Endothelial cell (in vitro differentiated cells): ENCODE measurements at regions not wholly inside any gene's neighbourhood (a gene's known extent, or its start where the extent isn't known, plus 50 kb on each side); places are given as distances from the start of the nearest gene placed in this dataset.

Experiments
- DNase-seq: peaks from one replicate; pipeline ENCODE4 v3.0.0; 2021; ENCODE audit warnings: low spot score
- H3K27ac Mint-ChIP-seq: one replicate; pipeline ENCODE4 v1.8.0; 2021; ENCODE audit warnings: mixed read lengths, inconsistent platforms; ENCODE audit not compliant: unreplicated experiment
- H3K27me3 Mint-ChIP-seq: one replicate; pipeline ENCODE4 v1.8.0; 2021; ENCODE audit warnings: mild to moderate bottlenecking, moderate library complexity, mixed read lengths, inconsistent platforms; ENCODE audit not compliant: unreplicated experiment
- H3K36me3 Mint-ChIP-seq: one replicate; pipeline ENCODE4 v1.8.0; 2021; ENCODE audit warnings: mild to moderate bottlenecking, low read depth, mixed read lengths, inconsistent platforms; ENCODE audit not compliant: unreplicated experiment
- H3K4me1 Mint-ChIP-seq: one replicate; pipeline ENCODE4 v1.8.0; 2021; ENCODE audit warnings: mild to moderate bottlenecking, mixed read lengths, inconsistent platforms; ENCODE audit not compliant: unreplicated experiment
- H3K4me3 Mint-ChIP-seq: one replicate; pipeline ENCODE4 v1.8.0; 2021; ENCODE audit warnings: mild to moderate bottlenecking, mixed read lengths, inconsistent platforms; ENCODE audit not compliant: unreplicated experiment
- H3K9me3 Mint-ChIP-seq: one replicate; pipeline ENCODE4 v1.8.0; 2021; ENCODE audit warnings: mixed read lengths, inconsistent platforms; ENCODE audit not compliant: unreplicated experiment
- CTCF ChIP-seq: fragments of 200-600 bp; sonication (generic); IDR thresholded peaks from one replicate; pipeline ENCODE4 v1.5.0; 2021; ENCODE audit warnings: antibody characterized with exemption; ENCODE audit not compliant: unreplicated experiment

GRCh38 chr1:83787246-83787998 is 211.5 kb downstream of the TTLL7 start:
- Mint-ChIP-seq H3K36me3 (no peaks in the 10 kb centered on the region), H3K4me1 (no peaks in the 10 kb centered on the region), H3K4me3 (no peak overlapping the region), H3K27ac (no peak overlapping the region), H3K27me3 (peaks cover 2% of the 10 kb centered on the region), H3K9me3 (no peaks in the 10 kb centered on the region)
- TF ChIP-seq CTCF, result no peak
- DNase-seq, result no peak

GRCh38 chr1:83781667-83782066 is 217.3 kb downstream of the TTLL7 start:
- Mint-ChIP-seq H3K27me3 (peaks cover 2% of the 10 kb centered on the region), H3K36me3 (no peaks in the 10 kb centered on the region), H3K9me3 (no peaks in the 10 kb centered on the region), H3K4me1 (no peaks in the 10 kb centered on the region), H3K4me3 (no peak overlapping the region), H3K27ac (no peak overlapping the region)
- TF ChIP-seq CTCF, result no peak
- no peak for DNase-seq

- Mint-ChIP-seq H3K27ac (no peak overlapping the region), H3K36me3 (no peaks in the 10 kb centered on the region), H3K4me1 (no peaks in the 10 kb centered on the region), H3K9me3 (no peaks in the 10 kb centered on the region), H3K4me3 (no peak overlapping the region), H3K27me3 (no peaks in the 10 kb centered on the region)
- no peak for TF ChIP-seq CTCF
- no peak for DNase-seq
These were observed 219.4 kb downstream of the TTLL7 start for GRCh38 chr1:83779565-83779964.

- Mint-ChIP-seq H3K27ac (no peak overlapping the region), H3K4me1 (no peaks in the 10 kb centered on the region), H3K36me3 (no peaks in the 10 kb centered on the region), H3K27me3 (no peaks in the 10 kb centered on the region), H3K9me3 (no peaks in the 10 kb centered on the region), H3K4me3 (no peak overlapping the region)
- DNase-seq, result no peak
- TF ChIP-seq CTCF, result no peak
These were observed 221.2 kb downstream of the TTLL7 start for GRCh38 chr1:83777758-83778101.

- DNase-seq, result no peak
- Mint-ChIP-seq H3K4me3 (no peak overlapping the region), H3K4me1 (no peaks in the 10 kb centered on the region), H3K9me3 (no peaks in the 10 kb centered on the region), H3K27me3 (no peaks in the 10 kb centered on the region), H3K27ac (no peak overlapping the region), H3K36me3 (no peaks in the 10 kb centered on the region)
- no peak for TF ChIP-seq CTCF
These were observed 221.8 kb downstream of the TTLL7 start for GRCh38 chr1:83776913-83777757.
